ENCODE measurements at regions not wholly inside any gene's neighbourhood (a gene's known extent, or its start where the extent isn't known, plus 50 kb on each side); places are given as distances from the start of the nearest gene placed in this dataset.
A peak's percentile ranks its signal among the peaks of the same experiment; 100 is the strongest.

DNA sequence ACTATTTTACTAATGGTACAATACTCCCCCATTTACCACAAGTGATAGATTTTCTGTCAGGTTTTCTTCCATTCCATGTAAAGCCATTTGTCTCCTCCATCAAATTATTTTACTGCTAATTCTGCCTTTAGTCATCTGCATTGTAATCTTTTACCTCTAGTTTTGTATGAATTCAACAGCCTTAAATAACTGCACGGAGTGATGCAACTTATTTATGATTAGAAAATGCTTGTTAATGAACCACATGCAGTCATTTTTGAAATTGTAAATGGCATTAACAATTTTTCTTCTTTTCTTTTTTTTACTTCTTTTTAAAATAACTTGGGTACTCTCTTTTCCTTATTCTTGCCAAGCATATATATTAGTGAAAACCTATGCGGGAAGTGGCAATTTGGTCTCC, 71.5 kb downstream of the RESF1 start:
- H3K4me1 ChIP-seq (ENCODE audit: control insufficient read depth in 4 of 4, insufficient read depth in 4 of 4, low read length in 3 of 4) = no peaks in the 10 kb centered on the region
- H3K36me3 ChIP-seq (ENCODE audit: control insufficient read depth in 4 of 4, insufficient read depth in 3 of 4, low read depth in 1 of 4, low read length in 3 of 4) = no peaks in the 10 kb centered on the region
- H3K9ac ChIP-seq (ENCODE audit: low read depth in 1 of 2, low read length in 2 of 2) = no peak overlapping the region
- no peaks in the 10 kb centered on the region for H3K9me3 ChIP-seq (ENCODE audit: control insufficient read depth in 4 of 4, low read length in 3 of 4)
- DNase-seq (ENCODE audit: low spot score) = no peak
- WGBS = 75% methylated on average over 2 of the region's 2 CpGs
- no peaks in the 10 kb centered on the region for H3K27me3 ChIP-seq (ENCODE audit: control insufficient read depth in 4 of 4, insufficient read depth in 4 of 4, low read length in 3 of 4)
- TF ChIP-seq YY1 (IDR thresholded peaks at IDR 0.05) = no peak
- TF ChIP-seq, protein P1, sequence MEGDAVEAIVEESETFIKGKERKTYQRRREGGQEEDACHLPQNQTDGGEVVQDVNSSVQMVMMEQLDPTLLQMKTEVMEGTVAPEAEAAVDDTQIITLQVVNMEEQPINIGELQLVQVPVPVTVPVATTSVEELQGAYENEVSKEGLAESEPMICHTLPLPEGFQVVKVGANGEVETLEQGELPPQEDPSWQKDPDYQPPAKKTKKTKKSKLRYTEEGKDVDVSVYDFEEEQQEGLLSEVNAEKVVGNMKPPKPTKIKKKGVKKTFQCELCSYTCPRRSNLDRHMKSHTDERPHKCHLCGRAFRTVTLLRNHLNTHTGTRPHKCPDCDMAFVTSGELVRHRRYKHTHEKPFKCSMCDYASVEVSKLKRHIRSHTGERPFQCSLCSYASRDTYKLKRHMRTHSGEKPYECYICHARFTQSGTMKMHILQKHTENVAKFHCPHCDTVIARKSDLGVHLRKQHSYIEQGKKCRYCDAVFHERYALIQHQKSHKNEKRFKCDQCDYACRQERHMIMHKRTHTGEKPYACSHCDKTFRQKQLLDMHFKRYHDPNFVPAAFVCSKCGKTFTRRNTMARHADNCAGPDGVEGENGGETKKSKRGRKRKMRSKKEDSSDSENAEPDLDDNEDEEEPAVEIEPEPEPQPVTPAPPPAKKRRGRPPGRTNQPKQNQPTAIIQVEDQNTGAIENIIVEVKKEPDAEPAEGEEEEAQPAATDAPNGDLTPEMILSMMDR (IDR thresholded peaks at IDR 0.05; ENCODE audit: low read depth, low read length, missing input control) = no peak
- no peak for TF ChIP-seq EGR1 (IDR thresholded peaks at IDR 0.05; ENCODE audit: low read depth in 2 of 2)
- TF ChIP-seq, protein P2, sequence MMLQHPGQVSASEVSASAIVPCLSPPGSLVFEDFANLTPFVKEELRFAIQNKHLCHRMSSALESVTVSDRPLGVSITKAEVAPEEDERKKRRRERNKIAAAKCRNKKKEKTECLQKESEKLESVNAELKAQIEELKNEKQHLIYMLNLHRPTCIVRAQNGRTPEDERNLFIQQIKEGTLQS (IDR thresholded peaks at IDR 0.05) = no peak
- TF ChIP-seq RXRA (IDR thresholded peaks at IDR 0.05) = no peak
- no peak for TF ChIP-seq JUND (IDR thresholded peaks at IDR 0.05)
- H3K4me3 ChIP-seq (ENCODE audit: low read depth in 1 of 3, low read length in 3 of 3) = no peak overlapping the region
- no peak overlapping the region for H3K27ac ChIP-seq (ENCODE audit: low read depth in 1 of 2, low read length in 2 of 2)

DNA sequence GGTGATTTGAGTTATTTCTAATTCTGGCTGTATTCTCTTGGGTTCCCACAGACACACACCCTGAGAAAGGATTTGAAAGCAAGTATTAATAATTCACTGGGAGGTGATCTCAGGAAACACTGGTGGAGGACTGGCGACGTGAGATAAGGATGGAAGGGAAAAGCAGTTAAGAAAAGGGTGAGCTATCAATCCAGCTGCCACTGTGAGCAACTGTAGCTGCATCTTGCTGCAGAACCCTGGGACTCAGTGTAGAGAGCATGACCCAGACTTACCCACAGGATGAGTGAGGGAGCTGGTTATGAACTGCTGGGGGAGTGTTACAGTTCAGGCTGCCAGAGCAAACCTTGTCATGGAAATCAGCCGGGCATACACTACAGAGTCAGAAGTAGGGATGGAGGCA, 71.9 kb downstream of the RESF1 start:
- H3K9me3 ChIP-seq (ENCODE audit: control insufficient read depth in 4 of 4, low read length in 3 of 4) = no peaks in the 10 kb centered on the region
- no peak overlapping the region for H3K9ac ChIP-seq (ENCODE audit: low read depth in 1 of 2, low read length in 2 of 2)
- TF ChIP-seq, protein P3, sequence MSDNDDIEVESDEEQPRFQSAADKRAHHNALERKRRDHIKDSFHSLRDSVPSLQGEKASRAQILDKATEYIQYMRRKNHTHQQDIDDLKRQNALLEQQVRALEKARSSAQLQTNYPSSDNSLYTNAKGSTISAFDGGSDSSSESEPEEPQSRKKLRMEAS (IDR thresholded peaks at IDR 0.05) = no peak
- TF ChIP-seq EGR1 (IDR thresholded peaks at IDR 0.05; ENCODE audit: low read depth in 2 of 2) = no peak
- no peak for TF ChIP-seq FOXA2 (IDR thresholded peaks at IDR 0.05)
- TF ChIP-seq NR2F2 (IDR thresholded peaks at IDR 0.05) = no peak
- 55% methylated on average over 3 of the region's 3 CpGs for WGBS
- H3K36me3 ChIP-seq (ENCODE audit: control insufficient read depth in 4 of 4, insufficient read depth in 3 of 4, low read depth in 1 of 4, low read length in 3 of 4) = no peaks in the 10 kb centered on the region
- DNase-seq (ENCODE audit: low spot score) = peak; percentile 69
- no peak overlapping the region for H3K4me3 ChIP-seq (ENCODE audit: low read depth in 1 of 3, low read length in 3 of 3)
- no peak overlapping the region for H3K27ac ChIP-seq (ENCODE audit: low read depth in 1 of 2, low read length in 2 of 2)
- no peaks in the 10 kb centered on the region for H3K27me3 ChIP-seq (ENCODE audit: control insufficient read depth in 4 of 4, insufficient read depth in 4 of 4, low read length in 3 of 4)
- H3K4me1 ChIP-seq (ENCODE audit: control insufficient read depth in 4 of 4, insufficient read depth in 4 of 4, low read length in 3 of 4) = no peaks in the 10 kb centered on the region

DNA sequence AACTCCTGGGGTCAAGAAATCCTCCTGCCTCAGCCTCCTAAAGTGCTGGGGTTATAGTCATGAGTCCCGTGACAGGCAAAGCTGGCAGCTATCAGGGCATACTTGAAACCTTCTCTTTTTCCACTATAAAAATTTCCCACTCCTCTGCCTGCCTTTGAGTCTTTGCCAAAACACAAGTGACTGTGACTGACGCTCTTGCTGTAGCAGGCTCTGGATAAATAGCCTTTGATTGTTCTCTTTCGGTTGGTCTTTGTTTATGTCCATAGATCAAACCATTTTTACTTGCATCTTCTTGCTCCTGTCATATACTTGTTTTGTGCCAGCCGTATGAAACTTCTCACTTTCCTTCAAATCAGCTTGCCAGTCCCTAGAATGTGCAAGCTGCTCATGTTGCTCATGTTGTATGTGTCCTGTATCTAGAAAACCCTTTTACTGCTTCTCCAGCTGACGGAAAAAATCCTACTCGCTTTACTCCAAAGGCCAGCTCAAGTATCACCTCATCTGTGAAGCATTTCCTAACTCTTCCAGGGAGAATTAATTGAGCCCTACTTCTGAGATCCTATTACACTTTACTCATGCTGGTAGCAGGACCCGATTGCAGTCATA, 73.1 kb downstream of the RESF1 start:
- H3K9me3 ChIP-seq (ENCODE audit: control insufficient read depth in 4 of 4, low read length in 3 of 4) = no peaks in the 10 kb centered on the region
- DNase-seq (ENCODE audit: low spot score) = no peak
- H3K4me3 ChIP-seq (ENCODE audit: low read depth in 1 of 3, low read length in 3 of 3) = no peak overlapping the region
- WGBS = 82% methylated on average over 7 of the region's 7 CpGs
- H3K27ac ChIP-seq (ENCODE audit: low read depth in 1 of 2, low read length in 2 of 2) = no peak overlapping the region
- H3K9ac ChIP-seq (ENCODE audit: low read depth in 1 of 2, low read length in 2 of 2) = no peak overlapping the region
- H3K27me3 ChIP-seq (ENCODE audit: control insufficient read depth in 4 of 4, insufficient read depth in 4 of 4, low read length in 3 of 4) = no peaks in the 10 kb centered on the region
- no peaks in the 10 kb centered on the region for H3K36me3 ChIP-seq (ENCODE audit: control insufficient read depth in 4 of 4, insufficient read depth in 3 of 4, low read depth in 1 of 4, low read length in 3 of 4)
- H3K4me1 ChIP-seq (ENCODE audit: control insufficient read depth in 4 of 4, insufficient read depth in 4 of 4, low read length in 3 of 4) = no peaks in the 10 kb centered on the region
- TF ChIP-seq, protein P4, sequence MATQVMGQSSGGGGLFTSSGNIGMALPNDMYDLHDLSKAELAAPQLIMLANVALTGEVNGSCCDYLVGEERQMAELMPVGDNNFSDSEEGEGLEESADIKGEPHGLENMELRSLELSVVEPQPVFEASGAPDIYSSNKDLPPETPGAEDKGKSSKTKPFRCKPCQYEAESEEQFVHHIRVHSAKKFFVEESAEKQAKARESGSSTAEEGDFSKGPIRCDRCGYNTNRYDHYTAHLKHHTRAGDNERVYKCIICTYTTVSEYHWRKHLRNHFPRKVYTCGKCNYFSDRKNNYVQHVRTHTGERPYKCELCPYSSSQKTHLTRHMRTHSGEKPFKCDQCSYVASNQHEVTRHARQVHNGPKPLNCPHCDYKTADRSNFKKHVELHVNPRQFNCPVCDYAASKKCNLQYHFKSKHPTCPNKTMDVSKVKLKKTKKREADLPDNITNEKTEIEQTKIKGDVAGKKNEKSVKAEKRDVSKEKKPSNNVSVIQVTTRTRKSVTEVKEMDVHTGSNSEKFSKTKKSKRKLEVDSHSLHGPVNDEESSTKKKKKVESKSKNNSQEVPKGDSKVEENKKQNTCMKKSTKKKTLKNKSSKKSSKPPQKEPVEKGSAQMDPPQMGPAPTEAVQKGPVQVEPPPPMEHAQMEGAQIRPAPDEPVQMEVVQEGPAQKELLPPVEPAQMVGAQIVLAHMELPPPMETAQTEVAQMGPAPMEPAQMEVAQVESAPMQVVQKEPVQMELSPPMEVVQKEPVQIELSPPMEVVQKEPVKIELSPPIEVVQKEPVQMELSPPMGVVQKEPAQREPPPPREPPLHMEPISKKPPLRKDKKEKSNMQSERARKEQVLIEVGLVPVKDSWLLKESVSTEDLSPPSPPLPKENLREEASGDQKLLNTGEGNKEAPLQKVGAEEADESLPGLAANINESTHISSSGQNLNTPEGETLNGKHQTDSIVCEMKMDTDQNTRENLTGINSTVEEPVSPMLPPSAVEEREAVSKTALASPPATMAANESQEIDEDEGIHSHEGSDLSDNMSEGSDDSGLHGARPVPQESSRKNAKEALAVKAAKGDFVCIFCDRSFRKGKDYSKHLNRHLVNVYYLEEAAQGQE (IDR thresholded peaks at IDR 0.05) = no peak
- TF ChIP-seq SP1 (IDR thresholded peaks at IDR 0.05) = no peak
- TF ChIP-seq GABPA (IDR thresholded peaks at IDR 0.05 in 1 of 2, conservative IDR thresholded peaks at IDR 0.05 in 1 of 2) = no peak
- TF ChIP-seq, protein P2 (IDR thresholded peaks at IDR 0.05) = no peak
- TF ChIP-seq YY1 (IDR thresholded peaks at IDR 0.05) = no peak
- TF ChIP-seq, protein P3 (IDR thresholded peaks at IDR 0.05) = no peak
- no peak for TF ChIP-seq HNF4G (IDR thresholded peaks at IDR 0.05)
- no peak for TF ChIP-seq TAF1 (conservative IDR thresholded peaks at IDR 0.05)
- no peak for TF ChIP-seq RAD21 (IDR thresholded peaks at IDR 0.05)
- TF ChIP-seq, protein P1 (IDR thresholded peaks at IDR 0.05; ENCODE audit: low read depth, low read length, missing input control) = no peak
- no peak for TF ChIP-seq EGR1 (IDR thresholded peaks at IDR 0.05; ENCODE audit: low read depth in 2 of 2)
- no peak for TF ChIP-seq HNF4A (conservative IDR thresholded peaks at IDR 0.05)
- TF ChIP-seq RXRA (IDR thresholded peaks at IDR 0.05) = no peak
- TF ChIP-seq FOXA2 (IDR thresholded peaks at IDR 0.05) = no peak
- no peak for TF ChIP-seq NR2F2 (IDR thresholded peaks at IDR 0.05)
